Hippocampal formation (tissue), 2 donors: ENCODE measurements at regions not wholly inside any gene's neighbourhood (a gene's known extent, or its start where the extent isn't known, plus 50 kb on each side); places are given as distances from the start of the nearest gene placed in this dataset.
"Not testable (repeated sequence)": the region's sequence is repeated elsewhere in the genome, so short reads cannot be mapped to it uniquely, and the experiment has no call there.

Experiments
- DNase-seq, 2 donors: peaks; one replicate each; lab custom pipeline; 2025; lab: John Stamatoyannopoulos, UW

- no peak for DNase-seq
Observed at GRCh38 chr14:37650356-37651037, 55.1 kb downstream of the TTC6 start.

- no peak for DNase-seq
Observed at GRCh38 chr14:37652042-37652441, 56.6 kb downstream of the TTC6 start.

GRCh38 chr14:37655418-37655817, 60.0 kb downstream of the TTC6 start:
- no peak for DNase-seq

- DNase-seq: no peak
Observed at GRCh38 chr14:37658156-37658555, 62.7 kb downstream of the TTC6 start.

GRCh38 chr14:37663498-37663897, 68.1 kb downstream of the TTC6 start:
- no peak for DNase-seq

- DNase-seq: no peak
Observed at GRCh38 chr14:37665479-37665878, 70.0 kb downstream of the TTC6 start.

- no peak for DNase-seq
Observed at GRCh38 chr14:37665951-37666350, 70.5 kb downstream of the TTC6 start.

- no peak for DNase-seq
Observed at GRCh38 chr14:37668646-37669045, 73.2 kb downstream of the TTC6 start.

- no peak for DNase-seq
Observed at GRCh38 chr14:37669242-37669641, 73.8 kb downstream of the TTC6 start.

GRCh38 chr14:37673439-37673838, 78.0 kb downstream of the TTC6 start:
- DNase-seq: no peak

GRCh38 chr14:37678916-37679315, 83.5 kb downstream of the TTC6 start:
- DNase-seq: no peak

- DNase-seq: no peak
Observed at GRCh38 chr14:37681486-37681885, 86.1 kb downstream of the TTC6 start.

GRCh38 chr14:37692680-37693079, 97.3 kb downstream of the TTC6 start:
- DNase-seq: not testable (repeated sequence)

GRCh38 chr14:37693420-37693819, 98.0 kb downstream of the TTC6 start:
- not testable (repeated sequence) for DNase-seq

GRCh38 chr14:37695866-37696265, 100.4 kb downstream of the TTC6 start:
- no peak for DNase-seq

- no peak for DNase-seq
Observed at GRCh38 chr14:37697489-37698121, 102.2 kb downstream of the TTC6 start.

GRCh38 chr14:37698840-37699777, 103.7 kb downstream of the TTC6 start:
- no peak for DNase-seq

GRCh38 chr14:37707716-37708115, 112.3 kb downstream of the TTC6 start:
- no peak for DNase-seq

- DNase-seq: no peak
Observed at GRCh38 chr14:37708481-37708880, 113.1 kb downstream of the TTC6 start.

GRCh38 chr14:37709419-37710195, 114.2 kb downstream of the TTC6 start:
- DNase-seq: peak in 1 of 2 donors; percentile 14

- no peak for DNase-seq
Observed at GRCh38 chr14:37711356-37711830, 116.0 kb downstream of the TTC6 start.
